ENCODE measurements at regions not wholly inside any gene's neighbourhood (a gene's known extent, or its start where the extent isn't known, plus 50 kb on each side); places are given as distances from the start of the nearest gene placed in this dataset.

GRCh38 chr1:94651076-94651475 is 109.5 kb upstream of the F3 start:
- ATAC-seq: no peak
- H3K4me3 ChIP-seq (ENCODE audit: low read depth in 2 of 2, low read length in 2 of 2): no peak overlapping the region
- H3K27ac ChIP-seq (ENCODE audit: low read length): no peak overlapping the region
- intact Hi-C loops (cut with micrococcal nuclease; ENCODE audit: unreplicated experiment): no loop called here
- no peaks in the 10 kb centered on the region for H3K9me3 ChIP-seq (ENCODE audit: control insufficient read depth, insufficient read depth, low read depth, low read length)
- no peak for TF ChIP-seq TCF7L2 (IDR thresholded peaks at IDR 0.05; ENCODE audit: low read depth, low read length)
- CTCF ChIA-PET: no interaction called here
- no TSS peak for BruUV-seq (replicated peaks)
- POLR2A ChIA-PET: no interaction called here
- H3K4me1 ChIP-seq (ENCODE audit: control insufficient read depth, insufficient read depth, low read length): peaks cover 9% of the 10 kb centered on the region
- no peak for DNase-seq (ENCODE audit: low read depth, low spot score)
- no peaks in the 10 kb centered on the region; the same call in 1 of the 2 replicates for H3K36me3 ChIP-seq (ENCODE audit: control insufficient read depth, insufficient read depth, low read length)
- in situ Hi-C loops (cut with HindIII; ENCODE audit: low pct_unique_long_range_greater_than_20kb, low sequenced_read_pairs): no loop called here
- H3K27me3 ChIP-seq (ENCODE audit: control insufficient read depth, insufficient read depth, low read length): no peaks in the 10 kb centered on the region

- BruUV-seq (replicated peaks): no TSS peak
- no peak for TF ChIP-seq SIN3A (IDR thresholded peaks at IDR 0.05; ENCODE audit: borderline replicate concordance, insufficient read depth, low read depth, low read length)
- TF ChIP-seq TCF7L2 (IDR thresholded peaks at IDR 0.05; ENCODE audit: low read depth, low read length): no peak
- no peak for TF ChIP-seq REST (IDR thresholded peaks at IDR 0.05; ENCODE audit: insufficient read depth in 1 of 2, low read depth in 2 of 2, low read length in 1 of 2)
- no peaks in the 10 kb centered on the region for H3K9me3 ChIP-seq (ENCODE audit: control insufficient read depth, insufficient read depth, low read depth, low read length)
- in situ Hi-C loops (cut with HindIII; ENCODE audit: low pct_unique_long_range_greater_than_20kb, low sequenced_read_pairs): no loop called here
- ChIA-PET POLR2A (no interaction called here), CTCF (no interaction called here)
- intact Hi-C loops (cut with micrococcal nuclease; ENCODE audit: unreplicated experiment): no loop called here
- no peaks in the 10 kb centered on the region; the same call in 1 of the 2 replicates for H3K36me3 ChIP-seq (ENCODE audit: control insufficient read depth, insufficient read depth, low read length)
- H3K4me1 ChIP-seq (ENCODE audit: control insufficient read depth, insufficient read depth, low read length): peaks cover 9% of the 10 kb centered on the region
- no peak overlapping the region for H3K4me3 ChIP-seq (ENCODE audit: low read depth in 2 of 2, low read length in 2 of 2)
- ATAC-seq: no peak
- H3K27me3 ChIP-seq (ENCODE audit: control insufficient read depth, insufficient read depth, low read length): no peaks in the 10 kb centered on the region
- no peak overlapping the region; the same call in 1 of the 2 replicates for H3K27ac ChIP-seq (ENCODE audit: low read length)
- no peak for DNase-seq (ENCODE audit: low read depth, low spot score)
Measured at GRCh38 chr1:94650301-94650700, 108.7 kb upstream of the F3 start.

GRCh38 chr1:94648225-94649007 is 106.9 kb upstream of the F3 start:
- no peak for ATAC-seq

More at GRCh38 chr1:94648225-94649007, 106.9 kb upstream of the F3 start:
- H3K27ac ChIP-seq (ENCODE audit: low read length): no peak overlapping the region
- POLR2A ChIA-PET: no interaction called here
- CTCF ChIA-PET: no interaction called here
- intact Hi-C loops (cut with micrococcal nuclease; ENCODE audit: unreplicated experiment): no loop called here
- BruUV-seq (replicated peaks): no TSS peak
- DNase-seq (ENCODE audit: low read depth, low spot score): no peak
- no peak overlapping the region for H3K4me3 ChIP-seq (ENCODE audit: low read depth in 2 of 2, low read length in 2 of 2)
- peaks cover 2% of the 10 kb centered on the region for H3K4me1 ChIP-seq (ENCODE audit: control insufficient read depth, insufficient read depth, low read length)
- H3K9me3 ChIP-seq (ENCODE audit: control insufficient read depth, insufficient read depth, low read depth, low read length): no peaks in the 10 kb centered on the region
- H3K36me3 ChIP-seq (ENCODE audit: control insufficient read depth, insufficient read depth, low read length): no peaks in the 10 kb centered on the region; the same call in 1 of the 2 replicates
- no peaks in the 10 kb centered on the region for H3K27me3 ChIP-seq (ENCODE audit: control insufficient read depth, insufficient read depth, low read length)
- TF ChIP-seq REST (IDR thresholded peaks at IDR 0.05; ENCODE audit: insufficient read depth in 1 of 2, low read depth in 2 of 2, low read length in 1 of 2) (no peak), SIN3A (IDR thresholded peaks at IDR 0.05; ENCODE audit: borderline replicate concordance, insufficient read depth, low read depth, low read length) (no peak), CTCF (IDR thresholded peaks at IDR 0.05) (no peak), POLR2AphosphoS5 (IDR thresholded peaks at IDR 0.05; ENCODE audit: low read depth, low read length) (no peak), TCF7L2 (IDR thresholded peaks at IDR 0.05; ENCODE audit: low read depth, low read length) (no peak)
- in situ Hi-C loops (cut with HindIII; ENCODE audit: low pct_unique_long_range_greater_than_20kb, low sequenced_read_pairs): no loop called here
